GM18858 (cell line): ENCODE measurements at regions not wholly inside any gene's neighbourhood (a gene's known extent, or its start where the extent isn't known, plus 50 kb on each side); places are given as distances from the start of the nearest gene placed in this dataset.
"Not testable (repeated sequence)": the region's sequence is repeated elsewhere in the genome, so short reads cannot be mapped to it uniquely, and the experiment has no call there.

Experiments used
- ATAC-seq: cut with Tn5 transposase; IDR thresholded peaks from one replicate; pipeline ENCODE4 v1.9.1; 2021; ENCODE audit not compliant: unreplicated experiment

GRCh38 chr18:10162340-10162739, 248.5 kb downstream of the VAPA start:
- no peak for ATAC-seq

GRCh38 chr18:10164271-10165071, 250.7 kb downstream of the VAPA start:
- ATAC-seq = no peak

- ATAC-seq = no peak
These were observed 252.5 kb downstream of the VAPA start for GRCh38 chr18:10166164-10166807.

GRCh38 chr18:10167759-10168158, 253.9 kb downstream of the VAPA start:
- ATAC-seq = no peak

- no peak for ATAC-seq
These were observed 254.7 kb downstream of the VAPA start for GRCh38 chr18:10168477-10168876.

- no peak for ATAC-seq
These were observed 255.3 kb downstream of the VAPA start for GRCh38 chr18:10169064-10169562.

GRCh38 chr18:10169814-10170213, 256.0 kb downstream of the VAPA start:
- no peak for ATAC-seq

GRCh38 chr18:10170375-10170774, 256.6 kb downstream of the VAPA start:
- ATAC-seq = no peak

GRCh38 chr18:10175333-10175732, 261.5 kb downstream of the VAPA start:
- not testable (repeated sequence) for ATAC-seq

GRCh38 chr18:10179326-10179725, 265.5 kb downstream of the VAPA start:
- ATAC-seq = not testable (repeated sequence)

- no peak for ATAC-seq
These were observed 268.3 kb downstream of the VAPA start for GRCh38 chr18:10182009-10182624.

- ATAC-seq = no peak
These were observed 269.7 kb upstream of the APCDD1 start for GRCh38 chr18:10184776-10185175.

- no peak for ATAC-seq
These were observed 265.2 kb upstream of the APCDD1 start for GRCh38 chr18:10188971-10189810.

GRCh38 chr18:10190564-10190963, 263.9 kb upstream of the APCDD1 start:
- no peak for ATAC-seq

GRCh38 chr18:10193444-10193843, 261.0 kb upstream of the APCDD1 start:
- ATAC-seq = no peak

- no peak for ATAC-seq
These were observed 259.8 kb upstream of the APCDD1 start for GRCh38 chr18:10194592-10194991.

GRCh38 chr18:10195529-10195928, 258.9 kb upstream of the APCDD1 start:
- ATAC-seq = no peak

- ATAC-seq = no peak
These were observed 257.3 kb upstream of the APCDD1 start for GRCh38 chr18:10197097-10197496.

- no peak for ATAC-seq
These were observed 253.2 kb upstream of the APCDD1 start for GRCh38 chr18:10201226-10201625.

GRCh38 chr18:10201659-10202058, 252.8 kb upstream of the APCDD1 start:
- no peak for ATAC-seq

GRCh38 chr18:10202845-10203321, 251.6 kb upstream of the APCDD1 start:
- ATAC-seq = no peak
